Progenitor cell of endocrine pancreas (in vitro differentiated cells): ENCODE measurements at regions not wholly inside any gene's neighbourhood (a gene's known extent, or its start where the extent isn't known, plus 50 kb on each side); places are given as distances from the start of the nearest gene placed in this dataset.
"Not testable (repeated sequence)": the region's sequence is repeated elsewhere in the genome, so short reads cannot be mapped to it uniquely, and the experiment has no call there.

Experiments used
- DNase-seq: peaks from one replicate; pipeline ENCODE4 v3.0.0; 2021; ENCODE audit warnings: low spot score; ENCODE audit not compliant: unreplicated experiment
- H3K27ac Mint-ChIP-seq: 2 replicates; pipeline ENCODE4 v1.8.0; 2021; ENCODE audit warnings: mild to moderate bottlenecking, moderate library complexity, mixed read lengths
- H3K27me3 Mint-ChIP-seq: 2 replicates; pipeline ENCODE4 v1.8.0; 2021; ENCODE audit warnings: mixed read lengths
- H3K36me3 Mint-ChIP-seq: 2 replicates; pipeline ENCODE4 v1.8.0; 2022; ENCODE audit warnings: mixed read lengths; ENCODE audit not compliant: insufficient read depth
- H3K4me1 Mint-ChIP-seq: 2 replicates; pipeline ENCODE4 v1.8.0; 2021; ENCODE audit warnings: low read depth, mixed read lengths
- H3K4me3 Mint-ChIP-seq: 2 replicates; pipeline ENCODE4 v1.8.0; 2021; ENCODE audit warnings: low read depth, mild to moderate bottlenecking, moderate library complexity, mixed read lengths
- H3K9me3 Mint-ChIP-seq: 2 replicates; pipeline ENCODE4 v1.8.0; 2021; ENCODE audit warnings: low read depth, mixed read lengths
- TF ChIP-seq, protein P1 (sequence below): fragments of 200-600 bp; sonication (generic); IDR thresholded peaks from one replicate; pipeline ENCODE4 v1.5.0; 2021; ENCODE audit warnings: antibody characterized with exemption, mild to moderate bottlenecking; ENCODE audit not compliant: unreplicated experiment

GRCh38 chr2:40032650-40033319, 253.7 kb upstream of the THUMPD2 start:
- no peak overlapping the region for H3K4me3 Mint-ChIP-seq
- TF ChIP-seq, protein P1, sequence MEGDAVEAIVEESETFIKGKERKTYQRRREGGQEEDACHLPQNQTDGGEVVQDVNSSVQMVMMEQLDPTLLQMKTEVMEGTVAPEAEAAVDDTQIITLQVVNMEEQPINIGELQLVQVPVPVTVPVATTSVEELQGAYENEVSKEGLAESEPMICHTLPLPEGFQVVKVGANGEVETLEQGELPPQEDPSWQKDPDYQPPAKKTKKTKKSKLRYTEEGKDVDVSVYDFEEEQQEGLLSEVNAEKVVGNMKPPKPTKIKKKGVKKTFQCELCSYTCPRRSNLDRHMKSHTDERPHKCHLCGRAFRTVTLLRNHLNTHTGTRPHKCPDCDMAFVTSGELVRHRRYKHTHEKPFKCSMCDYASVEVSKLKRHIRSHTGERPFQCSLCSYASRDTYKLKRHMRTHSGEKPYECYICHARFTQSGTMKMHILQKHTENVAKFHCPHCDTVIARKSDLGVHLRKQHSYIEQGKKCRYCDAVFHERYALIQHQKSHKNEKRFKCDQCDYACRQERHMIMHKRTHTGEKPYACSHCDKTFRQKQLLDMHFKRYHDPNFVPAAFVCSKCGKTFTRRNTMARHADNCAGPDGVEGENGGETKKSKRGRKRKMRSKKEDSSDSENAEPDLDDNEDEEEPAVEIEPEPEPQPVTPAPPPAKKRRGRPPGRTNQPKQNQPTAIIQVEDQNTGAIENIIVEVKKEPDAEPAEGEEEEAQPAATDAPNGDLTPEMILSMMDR: no peak
- H3K36me3 Mint-ChIP-seq: no peaks in the 10 kb centered on the region
- no peak overlapping the region for H3K27ac Mint-ChIP-seq
- peaks cover 6% of the 10 kb centered on the region for H3K9me3 Mint-ChIP-seq
- DNase-seq: no peak
- H3K27me3 Mint-ChIP-seq: no peaks in the 10 kb centered on the region
- H3K4me1 Mint-ChIP-seq: no peaks in the 10 kb centered on the region

GRCh38 chr2:40030456-40030975, 251.5 kb upstream of the THUMPD2 start:
- no peak for DNase-seq
- Mint-ChIP-seq H3K9me3 (peaks cover 6% of the 10 kb centered on the region), H3K36me3 (no peaks in the 10 kb centered on the region), H3K27me3 (no peaks in the 10 kb centered on the region), H3K27ac (no peak overlapping the region), H3K4me3 (no peak overlapping the region), H3K4me1 (no peaks in the 10 kb centered on the region)
- TF ChIP-seq, protein P1: no peak

DNA sequence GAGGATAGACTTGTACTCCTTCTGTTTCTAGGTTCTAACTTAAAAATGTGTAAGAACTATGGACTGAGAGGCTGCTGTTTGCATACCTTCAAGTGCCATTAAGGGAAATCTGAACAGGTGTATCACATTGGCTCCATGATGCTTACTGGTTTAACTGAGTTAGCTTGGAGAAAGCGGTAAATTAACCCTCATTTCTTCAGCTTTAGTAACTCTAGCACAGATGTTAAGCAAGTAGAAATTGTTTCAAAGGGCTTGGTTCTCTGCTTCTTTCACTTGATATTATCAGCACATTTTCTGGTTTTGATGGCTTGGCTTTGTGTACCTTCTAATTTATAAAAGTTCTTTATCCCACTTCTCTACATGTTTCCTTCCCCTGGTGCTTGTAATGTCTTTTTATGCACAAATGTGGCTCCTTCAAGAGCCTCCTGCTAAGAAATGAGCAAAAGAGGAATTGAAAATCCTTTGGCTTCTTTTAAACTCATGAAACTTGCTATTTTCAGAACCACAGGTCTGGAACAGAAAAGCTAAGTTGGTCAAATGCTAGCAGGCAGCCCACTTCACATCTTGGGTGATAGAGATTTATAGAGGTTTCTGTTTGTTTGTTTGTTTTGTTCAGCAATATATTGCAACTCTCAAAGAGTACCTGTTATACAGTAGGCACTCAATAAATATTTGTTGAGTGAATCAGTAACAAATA, 249.9 kb upstream of the THUMPD2 start:
- no peaks in the 10 kb centered on the region for H3K36me3 Mint-ChIP-seq

DNA sequence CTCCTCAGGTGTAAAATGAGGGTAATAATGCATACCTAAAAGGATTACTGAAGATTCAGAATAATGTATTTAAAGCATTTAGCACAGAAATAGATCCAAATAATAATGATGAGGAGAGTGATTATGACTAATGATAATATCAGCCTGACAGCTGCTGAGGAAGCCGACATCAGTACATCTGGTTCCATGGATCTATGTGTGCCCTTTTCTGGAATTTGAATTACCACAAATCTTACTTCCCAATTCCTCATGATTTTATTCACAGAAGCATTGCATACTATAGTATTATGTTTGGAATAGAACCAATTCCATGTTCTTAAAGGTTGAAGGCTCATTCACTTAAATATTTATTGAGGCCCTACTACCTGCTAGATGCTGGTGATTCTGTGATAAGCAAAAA, 248.9 kb upstream of the THUMPD2 start:
- no peak for DNase-seq
- Mint-ChIP-seq H3K27ac (no peak overlapping the region), H3K4me1 (no peaks in the 10 kb centered on the region), H3K27me3 (no peaks in the 10 kb centered on the region), H3K9me3 (peaks cover 17% of the 10 kb centered on the region), H3K36me3 (no peaks in the 10 kb centered on the region), H3K4me3 (no peak overlapping the region)
- TF ChIP-seq, protein P1: no peak

More for the DNA sequence above, 249.9 kb upstream of the THUMPD2 start:
- H3K27me3 Mint-ChIP-seq: no peaks in the 10 kb centered on the region
- no peak for DNase-seq
- TF ChIP-seq, protein P1: no peak
- no peak overlapping the region for H3K27ac Mint-ChIP-seq
- no peak overlapping the region for H3K4me3 Mint-ChIP-seq
- peaks cover 12% of the 10 kb centered on the region for H3K9me3 Mint-ChIP-seq
- H3K4me1 Mint-ChIP-seq: no peaks in the 10 kb centered on the region

DNA sequence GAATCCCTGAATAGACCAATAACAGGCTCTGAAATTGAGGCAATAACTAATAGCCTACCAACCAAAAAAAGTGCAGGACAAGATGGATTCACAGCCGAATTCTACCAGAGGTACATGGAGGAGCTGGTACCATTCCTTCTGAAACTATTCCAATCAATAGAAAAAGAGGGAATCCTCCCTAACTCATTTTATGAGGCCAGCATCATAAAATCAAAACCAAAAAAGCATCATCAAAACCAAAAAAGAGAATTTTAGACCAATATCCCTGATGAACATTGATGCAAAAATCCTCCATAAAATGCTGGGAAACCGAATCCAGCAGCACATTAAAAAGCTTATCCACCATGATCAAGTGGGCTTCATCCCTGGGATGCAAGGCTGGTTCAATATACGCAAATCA, 246.2 kb upstream of the THUMPD2 start:
- not testable (repeated sequence) for H3K36me3 Mint-ChIP-seq, DNase-seq, H3K4me1 Mint-ChIP-seq, H3K27ac Mint-ChIP-seq, H3K27me3 Mint-ChIP-seq, H3K4me3 Mint-ChIP-seq
- H3K9me3 Mint-ChIP-seq: peaks cover 33% of the 10 kb centered on the region
